Adrenal gland (tissue), 5 donors: ENCODE measurements at regions not wholly inside any gene's neighbourhood (a gene's known extent, or its start where the extent isn't known, plus 50 kb on each side); places are given as distances from the start of the nearest gene placed in this dataset.

ENCODE experiments used
- CTCF ChIP-seq, 6 experiments: fragments of 450-650 bp in 4 of 6; fragments of 200-600 bp in 2 of 6; sonication (generic) in 1 of 6; IDR thresholded peaks; 1 replicate in 5 of 6; 2 replicates in 1 of 6; pipeline versions ENCODE4 v1.5.1 to v1.8.0; 2016 to 2021; ENCODE audit warnings: antibody characterized with exemption in 6 of 6, mild to moderate bottlenecking in 2 of 6, moderate library complexity in 1 of 6
- POLR2A ChIP-seq, 2 donors: fragments of 450-650 bp; IDR thresholded peaks; one replicate each; pipeline ENCODE4 v1.6.1; 2017; ENCODE audit warnings: antibody characterized with exemption in 2 of 2, mild to moderate bottlenecking in 2 of 2, moderate library complexity in 1 of 2
- donor health status: DM: no; HTN: no; CAD: no.

GRCh38 chr5:97499605-97500004 lies 316.6 kb upstream of the RIOK2 start:
- TF ChIP-seq CTCF (IDR thresholded peaks at IDR 0.05): no peak
- no peak for TF ChIP-seq POLR2A (IDR thresholded peaks at IDR 0.05)
